GOT3 (cell line): ENCODE measurements at regions not wholly inside any gene's neighbourhood (a gene's known extent, or its start where the extent isn't known, plus 50 kb on each side); places are given as distances from the start of the nearest gene placed in this dataset.

Experiments used
- DNase-seq: peaks from one replicate; lab custom pipeline; 2025; ENCODE audit warnings: mixed read lengths; lab: John Stamatoyannopoulos, UW

- no peak for DNase-seq
Measured at GRCh38 chr4:24244663-24245490, 339.5 kb downstream of the DHX15 start.

GRCh38 chr4:24243641-24244040, 340.7 kb downstream of the DHX15 start:
- no peak for DNase-seq

- DNase-seq, result no peak
Measured at GRCh38 chr4:24241511-24241910, 342.8 kb downstream of the DHX15 start.

GRCh38 chr4:24240655-24241054, 343.7 kb downstream of the DHX15 start:
- DNase-seq, result no peak

GRCh38 chr4:24237709-24238108, 346.6 kb downstream of the DHX15 start:
- no peak for DNase-seq

GRCh38 chr4:24236532-24236931, 346.7 kb upstream of the PPARGC1A start:
- DNase-seq, result no peak

GRCh38 chr4:24236120-24236519, 346.3 kb upstream of the PPARGC1A start:
- no peak for DNase-seq

- no peak for DNase-seq
Measured at GRCh38 chr4:24235618-24236017, 345.8 kb upstream of the PPARGC1A start.

GRCh38 chr4:24234288-24234848, 344.5 kb upstream of the PPARGC1A start:
- DNase-seq, result no peak

GRCh38 chr4:24230955-24231354, 341.1 kb upstream of the PPARGC1A start:
- DNase-seq, result no peak

- DNase-seq, result no peak
Measured at GRCh38 chr4:24229978-24230377, 340.1 kb upstream of the PPARGC1A start.

- no peak for DNase-seq
Measured at GRCh38 chr4:24228692-24229091, 338.8 kb upstream of the PPARGC1A start.

GRCh38 chr4:24226667-24227066, 336.8 kb upstream of the PPARGC1A start:
- no peak for DNase-seq

GRCh38 chr4:24226023-24226422, 336.2 kb upstream of the PPARGC1A start:
- DNase-seq, result no peak

GRCh38 chr4:24224446-24224845, 334.6 kb upstream of the PPARGC1A start:
- DNase-seq, result no peak

- no peak for DNase-seq
Measured at GRCh38 chr4:24219209-24219608, 329.4 kb upstream of the PPARGC1A start.

- DNase-seq, result no peak
Measured at GRCh38 chr4:24218566-24218965, 328.7 kb upstream of the PPARGC1A start.

GRCh38 chr4:24214796-24215195, 324.9 kb upstream of the PPARGC1A start:
- DNase-seq, result no peak

- no peak for DNase-seq
Measured at GRCh38 chr4:24213961-24214360, 324.1 kb upstream of the PPARGC1A start.

GRCh38 chr4:24212642-24213041, 322.8 kb upstream of the PPARGC1A start:
- no peak for DNase-seq

- DNase-seq, result no peak
Measured at GRCh38 chr4:24211856-24212255, 322.0 kb upstream of the PPARGC1A start.

GRCh38 chr4:24210332-24210902, 320.6 kb upstream of the PPARGC1A start:
- peak; percentile 59 for DNase-seq

GRCh38 chr4:24209906-24210305, 320.1 kb upstream of the PPARGC1A start:
- no peak for DNase-seq
